NB4 (cell line): ENCODE measurements at regions not wholly inside any gene's neighbourhood (a gene's known extent, or its start where the extent isn't known, plus 50 kb on each side); places are given as distances from the start of the nearest gene placed in this dataset.

Experiments
- MAX ChIP-seq: IDR thresholded peaks from 2 replicates; pipeline ENCODE4 v1.6.1; 2011; ENCODE audit warnings: low read depth, low read length
- MYC ChIP-seq: IDR thresholded peaks from 2 replicates; pipeline ENCODE4 v1.6.1; 2011; ENCODE audit warnings: low read depth, low read length
- POLR2A ChIP-seq: IDR thresholded peaks from 2 replicates; pipeline ENCODE4 v1.6.1; 2011; ENCODE audit warnings: mild to moderate bottlenecking; ENCODE audit not compliant: insufficient read length; ENCODE audit errors: extremely low read depth
- TF ChIP-seq, protein P1 (sequence below): IDR thresholded peaks from one replicate; pipeline ENCODE4 v1.5.1; 2012; ENCODE audit warnings: low read depth, low read length

DNA sequence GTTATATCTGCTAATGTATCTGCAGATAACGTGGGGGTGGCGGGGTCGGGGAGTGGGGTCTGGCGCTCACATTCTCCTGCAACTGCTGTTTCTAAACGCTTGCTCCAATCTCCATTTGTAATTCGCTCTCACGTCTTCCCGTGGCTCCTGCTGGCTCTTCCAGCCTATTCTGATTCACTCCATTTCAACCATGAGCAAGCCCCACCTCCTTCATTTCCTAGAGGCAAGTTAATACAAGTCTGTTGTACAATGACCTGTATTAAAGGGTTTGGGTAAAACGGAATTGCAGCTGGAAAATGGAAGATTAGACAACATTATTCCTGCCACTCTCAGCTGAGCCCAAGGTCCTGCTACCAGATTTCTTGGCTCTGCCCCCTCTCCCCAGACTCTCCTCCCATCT, 132.3 kb downstream of the CSNK2A3 start:
- TF ChIP-seq, protein P1, sequence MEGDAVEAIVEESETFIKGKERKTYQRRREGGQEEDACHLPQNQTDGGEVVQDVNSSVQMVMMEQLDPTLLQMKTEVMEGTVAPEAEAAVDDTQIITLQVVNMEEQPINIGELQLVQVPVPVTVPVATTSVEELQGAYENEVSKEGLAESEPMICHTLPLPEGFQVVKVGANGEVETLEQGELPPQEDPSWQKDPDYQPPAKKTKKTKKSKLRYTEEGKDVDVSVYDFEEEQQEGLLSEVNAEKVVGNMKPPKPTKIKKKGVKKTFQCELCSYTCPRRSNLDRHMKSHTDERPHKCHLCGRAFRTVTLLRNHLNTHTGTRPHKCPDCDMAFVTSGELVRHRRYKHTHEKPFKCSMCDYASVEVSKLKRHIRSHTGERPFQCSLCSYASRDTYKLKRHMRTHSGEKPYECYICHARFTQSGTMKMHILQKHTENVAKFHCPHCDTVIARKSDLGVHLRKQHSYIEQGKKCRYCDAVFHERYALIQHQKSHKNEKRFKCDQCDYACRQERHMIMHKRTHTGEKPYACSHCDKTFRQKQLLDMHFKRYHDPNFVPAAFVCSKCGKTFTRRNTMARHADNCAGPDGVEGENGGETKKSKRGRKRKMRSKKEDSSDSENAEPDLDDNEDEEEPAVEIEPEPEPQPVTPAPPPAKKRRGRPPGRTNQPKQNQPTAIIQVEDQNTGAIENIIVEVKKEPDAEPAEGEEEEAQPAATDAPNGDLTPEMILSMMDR = no peak
- TF ChIP-seq POLR2A (no peak), MYC (no peak), MAX (no peak)
